CD4-positive, alpha-beta T cell treated with Interleukin-15 for 4 hours (primary cell): ENCODE measurements at regions not wholly inside any gene's neighbourhood (a gene's known extent, or its start where the extent isn't known, plus 50 kb on each side); places are given as distances from the start of the nearest gene placed in this dataset.
"Not testable (repeated sequence)": the region's sequence is repeated elsewhere in the genome, so short reads cannot be mapped to it uniquely, and the experiment has no call there.

Source experiments
- DNase-seq: peaks from one replicate; pipeline ENCODE4 v3.0.0-alpha.2; 2020; ENCODE audit warnings: low spot score

DNA sequence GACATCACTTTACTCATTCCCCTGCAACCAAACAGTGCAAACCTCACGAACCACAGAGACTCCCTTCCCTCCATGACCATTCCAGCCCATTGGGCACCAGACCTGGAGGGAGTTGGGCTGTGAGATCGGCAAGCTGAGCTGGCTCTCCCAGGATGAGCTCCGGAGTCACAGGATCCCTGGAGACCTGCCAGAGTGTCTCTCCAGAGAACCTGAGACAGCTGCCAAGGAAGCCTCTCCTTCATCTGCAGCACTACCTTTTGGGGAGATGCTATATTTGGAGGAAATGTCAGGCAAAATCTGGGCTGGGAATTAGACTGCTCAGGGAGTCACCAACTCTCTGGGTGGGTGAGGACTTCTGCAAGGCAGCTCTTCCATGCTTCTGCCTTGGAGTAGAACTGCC, 417.4 kb downstream of the TNS1 start:
- no peak for DNase-seq

DNA sequence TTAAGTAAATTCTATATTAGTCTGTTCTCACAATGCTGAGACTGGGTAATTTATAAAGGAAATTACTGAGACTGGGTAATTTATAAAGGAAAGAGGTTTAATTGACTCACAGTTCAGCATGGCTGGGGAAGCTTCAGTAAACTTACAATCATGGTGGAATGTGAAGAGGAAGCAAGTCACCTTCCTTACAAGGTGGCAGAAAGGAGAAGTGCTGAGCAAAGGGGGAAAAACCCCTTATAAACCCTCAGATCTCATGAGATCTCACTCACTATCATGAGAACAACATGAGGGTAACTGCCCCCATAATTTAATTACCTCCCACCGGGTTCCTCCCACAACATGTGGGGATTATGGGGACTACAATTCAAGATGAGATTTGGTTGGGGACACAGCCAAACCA, 422.4 kb downstream of the TNS1 start:
- DNase-seq = not testable (repeated sequence)

- no peak for DNase-seq
Measured at GRCh38 chr2:217573571-217573970, 429.2 kb downstream of the TNS1 start.

DNA sequence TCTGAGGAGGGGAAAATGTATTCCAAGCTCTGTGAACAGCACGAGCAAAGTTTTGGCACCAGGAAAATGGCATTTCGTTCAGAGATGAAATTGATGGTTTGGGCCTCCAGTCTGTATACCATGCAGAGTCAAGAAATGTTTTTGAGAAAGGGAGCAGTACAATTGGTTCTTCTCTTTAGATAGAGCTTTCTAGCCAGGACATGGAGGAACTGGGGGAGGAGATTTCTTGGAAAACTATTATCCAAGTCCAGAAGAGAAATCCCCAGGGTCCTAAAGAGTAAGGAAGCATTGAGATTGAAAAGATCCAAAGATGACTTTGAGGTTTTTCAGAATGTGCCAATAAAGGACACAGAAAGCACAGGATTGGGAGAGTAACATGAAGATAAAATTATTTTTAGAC, 432.4 kb downstream of the TNS1 start:
- no peak for DNase-seq

DNA sequence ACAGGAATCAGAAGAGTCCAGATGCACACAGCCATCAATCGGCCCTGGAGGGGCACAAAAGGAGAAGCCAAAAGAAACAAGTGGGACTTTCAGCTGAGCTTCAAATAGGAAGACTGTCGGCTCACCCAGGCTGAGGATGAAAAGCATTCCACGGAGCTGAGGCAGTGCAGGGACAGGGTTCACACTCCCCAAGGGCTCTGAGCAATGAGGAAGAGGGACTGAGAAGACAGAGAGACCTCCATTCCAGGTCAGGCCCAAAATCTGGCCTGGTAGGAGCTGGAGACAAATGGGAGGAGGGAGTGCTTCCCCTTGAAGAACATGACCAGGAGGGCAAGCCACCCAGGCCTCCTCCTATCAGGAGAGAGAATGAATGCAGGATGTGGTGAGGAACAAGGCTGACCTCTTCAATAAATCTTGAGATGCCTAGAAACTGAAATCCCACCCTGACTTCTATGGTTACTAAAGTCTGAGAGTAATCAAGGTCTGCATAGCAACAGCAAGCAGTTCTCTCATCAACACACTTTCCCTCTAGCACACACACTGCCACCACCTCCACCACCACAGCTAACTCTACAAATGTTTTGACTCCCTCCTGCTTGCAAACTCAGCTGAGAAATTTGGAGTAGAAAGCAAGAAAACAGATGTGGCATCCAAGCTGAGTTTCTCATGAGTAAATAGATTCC, 434.4 kb downstream of the TNS1 start:
- no peak for DNase-seq

GRCh38 chr2:217563565-217563964, 439.2 kb downstream of the TNS1 start:
- no peak for DNase-seq

GRCh38 chr2:217562871-217563480, 439.8 kb downstream of the TNS1 start:
- DNase-seq = no peak

GRCh38 chr2:217559084-217559483, 443.7 kb downstream of the TNS1 start:
- DNase-seq = no peak

DNA sequence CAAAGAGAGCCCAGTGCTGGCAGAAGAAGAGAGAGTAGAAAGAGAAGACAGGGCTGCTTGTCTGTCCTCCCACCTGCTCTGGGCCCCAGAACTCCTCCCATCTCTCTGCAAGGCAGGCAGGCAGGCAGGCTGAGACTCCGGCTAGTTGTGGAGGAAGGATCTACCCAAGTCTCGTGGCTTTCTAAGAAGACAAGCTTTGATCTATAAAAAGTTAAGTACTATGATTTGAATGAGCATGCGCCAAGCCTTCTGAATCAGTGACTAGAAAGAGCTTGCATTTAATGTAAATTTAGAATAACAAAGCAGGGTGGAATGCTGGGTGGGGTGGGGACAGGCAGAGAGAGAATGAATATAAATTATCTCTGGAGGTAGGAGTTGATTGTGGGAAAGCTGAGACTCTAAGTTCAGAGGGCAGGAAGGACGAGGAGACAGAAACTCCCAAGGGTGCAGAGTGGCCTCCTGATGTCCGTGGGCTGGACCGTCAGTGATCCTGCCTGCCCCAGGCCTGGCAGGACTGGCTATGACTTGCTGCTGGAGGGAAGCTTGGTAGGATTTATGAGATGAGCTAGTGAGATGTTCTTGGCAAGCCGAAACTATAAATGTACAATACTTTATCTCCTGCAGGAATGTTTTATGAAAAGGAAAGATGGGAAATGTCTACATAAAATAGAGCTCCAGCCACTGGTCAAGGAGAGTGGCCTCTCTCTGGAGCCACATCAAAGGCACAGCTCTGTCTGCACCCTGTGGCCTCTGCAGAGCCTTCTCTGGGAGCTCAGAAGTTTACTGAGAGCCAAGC, 447.5 kb downstream of the TNS1 start:
- no peak for DNase-seq

DNA sequence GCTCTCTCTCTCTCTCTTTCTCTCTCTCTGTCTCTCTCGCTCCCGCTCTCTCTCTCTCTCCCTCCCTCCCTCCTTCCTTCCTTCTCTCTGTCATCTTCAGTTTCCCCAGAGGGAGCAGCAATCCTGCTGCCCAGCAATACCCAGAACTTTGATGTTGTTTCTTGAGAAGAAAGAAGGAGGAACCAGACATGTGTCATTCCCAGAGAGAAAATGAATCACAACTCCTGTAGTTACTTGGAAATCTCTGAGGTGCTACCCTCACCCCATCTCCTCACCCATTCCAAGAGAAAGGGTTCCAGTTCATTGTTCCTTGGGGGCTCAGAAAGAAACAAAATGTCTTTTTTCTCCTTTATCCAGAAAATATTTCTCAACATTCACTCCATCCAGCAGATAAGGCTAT, 449.1 kb downstream of the TNS1 start:
- DNase-seq = no peak

- DNase-seq = no peak
Measured at GRCh38 chr2:217553202-217553601, 449.6 kb downstream of the TNS1 start.

DNA sequence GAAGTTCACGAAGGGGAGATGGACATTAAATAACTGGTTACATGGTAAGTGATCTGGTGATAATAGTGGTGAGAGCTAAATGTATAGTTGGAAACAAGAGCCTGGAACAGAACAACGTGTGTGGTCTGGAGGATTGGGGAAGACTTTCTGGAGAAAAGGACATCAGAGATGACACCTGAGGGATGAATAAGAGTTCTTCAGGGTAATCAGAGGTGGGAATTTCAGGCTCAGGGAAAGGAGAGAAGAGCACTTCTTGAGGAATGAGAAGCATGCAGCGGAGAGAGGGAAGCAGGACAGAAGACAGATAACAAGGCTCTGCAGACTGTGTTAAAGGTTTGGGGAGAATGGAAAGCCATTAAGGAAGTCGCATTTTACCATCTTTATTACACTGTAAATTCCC, 450.7 kb downstream of the TNS1 start:
- no peak for DNase-seq

- DNase-seq = no peak
Measured at GRCh38 chr2:217551252-217551899, 451.4 kb downstream of the TNS1 start.

GRCh38 chr2:217539126-217539525, 463.7 kb downstream of the TNS1 start:
- no peak for DNase-seq

DNA sequence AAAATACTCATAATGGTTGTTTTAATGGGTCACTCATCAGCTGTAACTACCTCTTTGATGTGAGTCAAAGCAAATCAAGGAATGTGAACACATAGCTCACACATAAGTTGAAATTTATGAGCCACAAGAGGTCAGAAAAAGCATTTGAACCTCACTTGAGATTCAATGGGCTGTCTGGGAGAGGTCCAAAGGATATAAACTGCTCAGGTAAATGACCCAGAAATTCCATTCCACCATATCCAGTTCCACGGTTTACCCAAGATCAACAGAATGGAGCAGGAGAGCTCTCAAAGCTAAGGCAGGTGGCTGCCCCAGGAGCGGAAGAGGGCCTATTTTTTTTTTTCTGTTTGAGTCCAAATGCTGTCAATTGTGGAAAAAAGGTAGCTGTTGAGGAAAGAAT, 464.1 kb downstream of the TNS1 start:
- DNase-seq = no peak

DNA sequence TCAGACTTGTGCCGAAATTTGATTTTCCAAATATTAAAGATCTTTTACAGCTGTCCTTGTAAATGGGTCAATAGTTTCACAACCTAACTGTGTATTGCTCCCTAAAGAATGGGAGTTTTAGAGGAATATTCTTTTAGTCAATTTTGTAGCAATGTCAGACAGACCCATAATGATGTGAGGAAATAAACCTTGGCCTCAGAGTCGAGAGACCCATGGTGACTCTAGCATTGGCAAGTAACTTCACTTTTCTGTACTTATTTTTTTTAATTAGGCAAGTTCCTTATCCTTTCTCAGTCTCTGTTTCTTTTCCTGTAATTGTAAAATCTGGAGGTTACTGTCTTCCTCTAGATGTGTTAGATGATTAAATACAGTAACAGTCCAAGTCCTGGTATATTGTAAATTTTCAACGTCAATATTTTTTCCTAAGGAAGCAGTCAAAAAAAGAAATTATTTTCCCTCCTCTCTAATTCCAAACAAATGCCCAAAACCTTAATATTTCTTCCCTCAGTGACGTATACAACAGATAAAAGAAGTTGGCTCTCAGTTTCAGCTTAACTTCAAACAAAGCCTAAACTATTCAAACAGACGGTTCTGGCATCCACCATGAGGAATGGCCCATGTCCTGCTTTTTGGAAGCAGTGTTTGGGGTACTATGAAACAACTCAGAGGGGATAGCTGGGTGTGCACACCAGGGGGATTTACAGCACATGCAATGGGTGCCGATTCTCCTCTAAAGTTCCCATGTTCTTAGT, 466.7 kb downstream of the TNS1 start:
- DNase-seq = no peak

DNA sequence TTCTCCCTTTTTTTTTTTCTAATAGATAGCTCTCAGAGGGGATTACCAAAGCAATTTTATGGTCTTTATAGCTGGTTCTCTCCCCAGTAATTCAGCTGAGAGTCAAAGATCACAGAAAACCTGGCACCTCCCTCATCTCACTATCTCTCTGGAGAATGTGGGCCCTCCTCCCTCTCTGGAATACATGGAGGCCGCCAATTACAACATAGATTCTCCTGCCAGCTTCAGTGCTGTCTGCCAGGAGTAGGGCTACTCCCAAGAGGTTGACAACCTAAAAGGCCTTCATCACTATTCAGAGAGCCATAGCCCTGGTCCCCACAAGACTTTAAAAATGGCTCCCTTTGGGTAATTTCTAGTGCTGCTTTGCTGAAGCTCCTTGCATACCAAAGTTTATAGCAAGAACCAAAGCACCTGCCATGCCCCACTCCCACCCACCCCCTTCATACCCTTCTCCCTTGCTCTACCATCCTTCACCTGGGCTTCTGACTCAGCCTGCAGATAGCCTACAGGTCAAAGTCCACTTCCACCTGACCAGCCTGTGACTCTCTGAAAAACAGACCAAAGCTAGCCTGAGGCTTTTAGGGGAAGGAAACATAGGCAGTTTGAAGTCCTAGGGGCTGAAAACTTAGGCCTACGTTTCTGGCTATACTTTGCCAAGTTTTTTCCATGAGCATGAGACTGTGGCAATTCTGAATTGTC, 472.3 kb downstream of the TNS1 start:
- DNase-seq = no peak

DNA sequence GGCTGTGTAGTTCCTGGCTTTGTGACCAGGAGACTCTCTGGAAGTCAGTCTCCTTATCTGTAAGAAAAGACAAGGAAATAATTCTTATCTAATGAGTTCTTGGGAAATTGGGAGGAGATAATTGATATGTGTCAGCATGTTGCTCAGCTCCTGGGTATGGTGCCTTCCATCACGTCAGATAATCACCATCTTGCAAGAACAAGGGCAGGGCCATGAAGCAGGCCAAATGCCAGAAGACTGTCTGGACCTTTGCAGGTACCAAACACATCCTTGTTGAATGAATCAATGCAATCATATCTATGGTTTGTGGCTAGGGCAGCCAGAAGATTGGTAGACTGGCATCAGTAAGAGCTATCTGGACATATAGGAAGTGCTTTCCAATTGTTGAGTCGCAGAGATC, 473.5 kb downstream of the TNS1 start:
- DNase-seq = no peak

- no peak for DNase-seq
Measured at GRCh38 chr2:217527590-217528202, 475.1 kb downstream of the TNS1 start.

GRCh38 chr2:217525076-217525475, 477.7 kb downstream of the TNS1 start:
- no peak for DNase-seq

GRCh38 chr2:217523286-217523685, 479.5 kb downstream of the TNS1 start:
- DNase-seq = no peak
